KMS-11 (cell line): ENCODE measurements at regions not wholly inside any gene's neighbourhood (a gene's known extent, or its start where the extent isn't known, plus 50 kb on each side); places are given as distances from the start of the nearest gene placed in this dataset.
"Not testable (repeated sequence)": the region's sequence is repeated elsewhere in the genome, so short reads cannot be mapped to it uniquely, and the experiment has no call there.

ENCODE experiments used
- H2AFZ ChIP-seq: fragments of 200-600 bp; sonication (generic); 2 replicates; pipeline ENCODE4 v1.6.1; 2016; ENCODE audit warnings: antibody characterized with exemption, mixed run types, low read depth
- H3K27ac ChIP-seq: fragments of 200-600 bp; sonication (generic); 2 replicates; pipeline ENCODE4 v1.6.1; 2016; ENCODE audit warnings: mild to moderate bottlenecking, mixed run types
- H3K27me3 ChIP-seq: fragments of 200-600 bp; sonication (generic); 2 replicates; pipeline ENCODE4 v1.6.1; 2017; ENCODE audit warnings: mild to moderate bottlenecking, low read depth, mixed run types, moderate library complexity; ENCODE audit not compliant: insufficient read depth
- H3K36me3 ChIP-seq: fragments of 200-600 bp; sonication (generic); 2 replicates; pipeline ENCODE4 v1.6.1; 2017; ENCODE audit warnings: mild to moderate bottlenecking, mixed run types; ENCODE audit not compliant: insufficient read depth
- H3K4me1 ChIP-seq: fragments of 200-600 bp; sonication (generic); 2 replicates; pipeline ENCODE4 v1.6.1; 2016; ENCODE audit warnings: mild to moderate bottlenecking, low read depth, mixed run types; ENCODE audit not compliant: poor library complexity, severe bottlenecking
- H3K4me2 ChIP-seq: fragments of 200-600 bp; sonication (generic); 2 replicates; pipeline ENCODE4 v1.7.0; 2016; ENCODE audit warnings: mild to moderate bottlenecking, mixed run types
- H3K4me3 ChIP-seq: fragments of 200-600 bp; sonication (generic); IDR thresholded peaks from 2 replicates; pipeline ENCODE4 v1.6.1; 2017; ENCODE audit warnings: low read depth, low read length, mixed read lengths; ENCODE audit not compliant: insufficient read depth
- H3K79me2 ChIP-seq: fragments of 200-600 bp; sonication (generic); 2 replicates; pipeline ENCODE4 v1.6.1; 2016; ENCODE audit warnings: low read depth, mixed run types; ENCODE audit not compliant: insufficient read depth
- H3K9ac ChIP-seq: fragments of 200-600 bp; sonication (generic); 2 replicates; pipeline ENCODE4 v1.6.1; 2016; ENCODE audit warnings: mild to moderate bottlenecking, mixed run types
- H4K20me1 ChIP-seq: fragments of 200-600 bp; sonication (generic); 2 replicates; pipeline ENCODE4 v1.6.1; 2016; ENCODE audit warnings: mild to moderate bottlenecking, mixed run types; ENCODE audit not compliant: insufficient read depth
- TF ChIP-seq, protein P1 (sequence below): fragments of 200-600 bp; sonication (generic); conservative IDR thresholded peaks from 2 replicates; pipeline ENCODE4 v1.6.1; 2017; ENCODE audit warnings: low read depth, mild to moderate bottlenecking, antibody characterized with exemption, low read length, moderate library complexity, mixed read lengths

DNA sequence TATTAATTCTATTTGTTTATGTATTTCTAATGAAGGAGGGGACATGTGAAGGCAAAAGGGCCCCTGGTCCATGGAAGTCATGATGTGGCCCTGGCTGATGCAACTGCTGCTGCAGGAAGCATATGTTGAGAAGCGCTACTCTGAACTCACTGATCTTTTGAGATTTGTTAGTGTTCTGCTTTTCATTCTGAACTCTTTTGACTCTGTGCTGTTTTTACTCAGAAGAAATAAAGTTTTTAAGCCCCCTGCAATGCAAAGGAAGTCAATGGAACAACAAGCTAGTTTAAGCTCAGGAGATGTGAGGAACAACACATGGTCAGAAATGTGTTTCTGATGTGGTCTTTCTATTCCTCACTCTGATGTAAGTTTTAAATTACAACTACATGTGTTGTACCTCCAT, 88.9 kb upstream of the BTG1 start:
- Histone ChIP-seq H3K4me2 (no peak overlapping the region), H3K27me3 (no peaks in the 10 kb centered on the region), H2AFZ (no peak overlapping the region), H3K4me3 (no peak overlapping the region), H4K20me1 (no peaks in the 10 kb centered on the region), H3K9ac (no peak overlapping the region), H3K4me1 (no peaks in the 10 kb centered on the region), H3K27ac (no peak overlapping the region), H3K36me3 (no peaks in the 10 kb centered on the region), H3K79me2 (no peaks in the 10 kb centered on the region)
- TF ChIP-seq, protein P1, sequence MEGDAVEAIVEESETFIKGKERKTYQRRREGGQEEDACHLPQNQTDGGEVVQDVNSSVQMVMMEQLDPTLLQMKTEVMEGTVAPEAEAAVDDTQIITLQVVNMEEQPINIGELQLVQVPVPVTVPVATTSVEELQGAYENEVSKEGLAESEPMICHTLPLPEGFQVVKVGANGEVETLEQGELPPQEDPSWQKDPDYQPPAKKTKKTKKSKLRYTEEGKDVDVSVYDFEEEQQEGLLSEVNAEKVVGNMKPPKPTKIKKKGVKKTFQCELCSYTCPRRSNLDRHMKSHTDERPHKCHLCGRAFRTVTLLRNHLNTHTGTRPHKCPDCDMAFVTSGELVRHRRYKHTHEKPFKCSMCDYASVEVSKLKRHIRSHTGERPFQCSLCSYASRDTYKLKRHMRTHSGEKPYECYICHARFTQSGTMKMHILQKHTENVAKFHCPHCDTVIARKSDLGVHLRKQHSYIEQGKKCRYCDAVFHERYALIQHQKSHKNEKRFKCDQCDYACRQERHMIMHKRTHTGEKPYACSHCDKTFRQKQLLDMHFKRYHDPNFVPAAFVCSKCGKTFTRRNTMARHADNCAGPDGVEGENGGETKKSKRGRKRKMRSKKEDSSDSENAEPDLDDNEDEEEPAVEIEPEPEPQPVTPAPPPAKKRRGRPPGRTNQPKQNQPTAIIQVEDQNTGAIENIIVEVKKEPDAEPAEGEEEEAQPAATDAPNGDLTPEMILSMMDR, result no peak

DNA sequence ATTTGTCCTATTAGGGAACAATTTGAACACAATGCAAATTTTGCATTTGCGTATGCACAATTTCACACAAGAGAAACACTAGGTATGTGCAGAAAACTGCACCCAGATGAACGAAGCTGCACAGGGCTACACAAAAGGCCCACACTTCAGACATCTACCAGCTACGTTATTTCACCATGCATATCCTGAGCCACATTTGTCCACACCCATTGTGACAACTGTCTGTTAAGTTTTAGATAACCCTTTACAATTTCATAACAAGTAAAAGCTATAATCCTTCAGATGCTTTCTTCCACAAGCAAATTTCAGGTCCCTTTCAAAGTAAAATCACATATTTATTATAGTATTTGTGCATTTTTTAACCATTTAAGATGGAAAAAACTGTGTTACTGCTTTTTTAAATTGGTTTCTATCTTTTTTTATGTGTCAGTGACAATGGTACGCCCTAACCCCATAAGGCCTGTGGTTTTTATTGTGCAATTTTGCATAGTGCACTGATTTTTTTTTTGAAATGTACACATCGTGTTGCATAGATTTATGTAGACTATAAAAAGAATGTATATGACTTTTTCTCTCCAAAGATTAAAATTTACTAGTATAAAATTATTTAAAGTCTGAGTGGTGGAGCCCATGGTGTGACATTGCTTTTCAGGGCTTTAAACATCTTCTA, 87.8 kb upstream of the BTG1 start:
- Histone ChIP-seq H3K79me2 (no peaks in the 10 kb centered on the region), H3K4me2 (no peak overlapping the region), H3K27ac (no peak overlapping the region), H3K4me1 (no peaks in the 10 kb centered on the region), H2AFZ (no peak overlapping the region), H3K4me3 (no peak overlapping the region), H3K36me3 (no peaks in the 10 kb centered on the region), H3K9ac (no peak overlapping the region), H4K20me1 (no peaks in the 10 kb centered on the region), H3K27me3 (no peaks in the 10 kb centered on the region)
- TF ChIP-seq, protein P1, result no peak

DNA sequence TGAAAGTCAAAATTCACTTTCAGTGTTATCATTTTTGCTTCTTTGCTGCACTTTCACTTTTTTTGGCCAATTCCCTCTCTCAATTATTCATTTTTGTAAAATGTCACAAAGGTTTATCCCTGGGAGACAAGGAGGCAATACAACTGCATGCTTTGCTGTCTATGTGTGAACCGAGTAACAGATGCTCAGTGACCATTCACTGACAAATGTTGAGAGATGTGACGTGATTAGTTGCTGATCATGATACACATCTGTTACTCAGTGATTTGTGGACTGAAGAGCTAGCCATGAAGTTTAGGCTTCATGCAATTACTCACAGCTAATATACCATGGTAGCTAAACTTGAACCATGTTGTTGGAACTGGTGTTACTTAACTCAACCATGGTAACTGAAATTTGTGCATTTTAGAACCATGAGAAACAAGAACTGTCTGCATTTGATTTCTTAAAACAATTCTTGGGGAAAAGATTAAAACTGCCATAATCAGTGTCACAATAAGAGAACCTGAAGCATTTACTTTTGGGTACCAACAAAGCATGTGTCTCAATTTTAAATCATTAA, 86.8 kb upstream of the BTG1 start:
- not testable (repeated sequence) for H3K36me3 ChIP-seq, H3K4me1 ChIP-seq, H3K27me3 ChIP-seq, H3K4me3 ChIP-seq, H3K79me2 ChIP-seq, H2AFZ ChIP-seq, H3K4me2 ChIP-seq, H3K9ac ChIP-seq, H4K20me1 ChIP-seq, H3K27ac ChIP-seq

DNA sequence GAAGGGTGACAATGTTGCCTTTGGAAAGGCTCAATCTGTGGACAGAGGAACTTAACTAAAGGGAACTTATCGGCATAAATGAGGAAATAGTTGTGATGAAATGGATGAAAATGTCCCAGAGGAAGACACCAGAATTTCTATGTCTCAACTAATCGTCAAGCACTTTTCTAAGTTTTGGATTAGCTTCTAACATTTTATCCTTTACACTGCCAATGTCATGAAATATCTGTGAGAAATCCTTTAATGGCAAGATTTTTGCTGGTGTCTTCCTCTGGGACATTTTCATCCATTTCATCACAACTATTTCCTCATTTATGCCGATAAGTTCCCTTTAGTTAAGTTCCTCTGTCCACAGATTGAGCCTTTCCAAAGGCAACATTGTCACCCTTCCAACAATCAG, 86.3 kb upstream of the BTG1 start:
- not testable (repeated sequence) for H3K79me2 ChIP-seq, H3K27ac ChIP-seq, H2AFZ ChIP-seq, H3K9ac ChIP-seq, H3K36me3 ChIP-seq, H3K4me3 ChIP-seq, H3K4me2 ChIP-seq, H3K4me1 ChIP-seq, H4K20me1 ChIP-seq, H3K27me3 ChIP-seq

DNA sequence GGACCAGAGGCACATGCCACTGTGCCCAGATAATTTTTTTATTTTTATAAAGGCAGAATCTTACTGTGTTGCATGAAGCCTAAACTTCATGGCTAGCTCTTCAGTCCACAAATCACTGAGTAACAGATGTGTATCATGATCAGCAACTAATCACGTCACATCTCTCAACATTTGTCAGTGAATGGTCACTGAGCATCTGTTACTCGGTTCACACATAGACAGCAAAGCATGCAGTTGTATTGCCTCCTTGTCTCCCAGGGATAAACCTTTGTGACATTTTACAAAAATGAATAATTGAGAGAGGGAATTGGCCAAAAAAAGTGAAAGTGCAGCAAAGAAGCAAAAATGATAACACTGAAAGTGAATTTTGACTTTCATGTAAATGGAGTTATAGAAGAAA, 85.9 kb upstream of the BTG1 start:
- not testable (repeated sequence) for H3K79me2 ChIP-seq, H2AFZ ChIP-seq, H3K9ac ChIP-seq, H3K36me3 ChIP-seq, H3K4me2 ChIP-seq, H3K27ac ChIP-seq, H3K4me1 ChIP-seq, H4K20me1 ChIP-seq, H3K4me3 ChIP-seq, H3K27me3 ChIP-seq

DNA sequence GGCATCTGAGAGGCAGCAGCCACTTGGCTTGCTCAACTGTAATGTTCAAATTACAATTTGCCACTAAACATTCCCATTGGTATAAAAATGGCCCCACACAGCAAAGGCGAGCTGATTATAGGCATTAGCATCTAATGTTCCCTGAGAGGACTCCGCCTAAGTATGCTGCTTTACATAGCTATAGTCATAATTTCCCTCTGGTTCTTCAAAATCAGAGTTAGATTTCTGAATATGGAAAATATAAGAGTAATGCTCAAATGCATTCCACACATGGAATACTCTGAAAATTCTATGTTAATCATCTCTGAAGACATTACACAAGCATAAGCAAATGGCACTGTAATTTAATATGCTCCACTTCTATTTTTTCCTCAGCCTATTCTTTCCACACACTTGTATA, 83.7 kb upstream of the BTG1 start:
- H3K9ac ChIP-seq, result no peak overlapping the region
- H2AFZ ChIP-seq, result no peak overlapping the region
- no peak overlapping the region for H3K4me2 ChIP-seq
- no peaks in the 10 kb centered on the region for H3K36me3 ChIP-seq
- H3K4me1 ChIP-seq, result no peaks in the 10 kb centered on the region
- no peak overlapping the region for H3K27ac ChIP-seq
- H4K20me1 ChIP-seq, result no peaks in the 10 kb centered on the region
- H3K4me3 ChIP-seq, result no peak overlapping the region
- no peaks in the 10 kb centered on the region for H3K27me3 ChIP-seq
- TF ChIP-seq, protein P1, result no peak
- no peaks in the 10 kb centered on the region for H3K79me2 ChIP-seq
